ENCODE measurements at regions not wholly inside any gene's neighbourhood (a gene's known extent, or its start where the extent isn't known, plus 50 kb on each side); places are given as distances from the start of the nearest gene placed in this dataset.

GRCh38 chr20:19098806-19099578 lies 113.5 kb upstream of the SLC24A3 start:
- no peak overlapping the region for H2BK5ac ChIP-seq (ENCODE audit: low read length)
- no peak overlapping the region for H3K18ac ChIP-seq (ENCODE audit: low read length)
- H4K8ac ChIP-seq (ENCODE audit: low read depth, low read length), result no peak overlapping the region
- H2BK15ac ChIP-seq (replicated peaks; ENCODE audit: low read depth), result no peak overlapping the region
- no peak overlapping the region for H3K27ac ChIP-seq (ENCODE audit: low read depth, low read length)
- H3K4ac ChIP-seq (ENCODE audit: low read depth, low read length), result no peak overlapping the region
- no peak overlapping the region for H4K5ac ChIP-seq (ENCODE audit: low read length)
- no peak overlapping the region for H3K56ac ChIP-seq (ENCODE audit: low read length)
- H3K4me2 ChIP-seq (ENCODE audit: low read length), result no peak overlapping the region
- no peaks in the 10 kb centered on the region for H3K79me1 ChIP-seq (ENCODE audit: low read length)
- WGBS (ENCODE audit: extremely low coverage, insufficient coverage, low lambda C conversion rate), result no CpG with 5 or more reads among the region's 8 CpGs
- peaks cover 2% of the 10 kb centered on the region for H3K4me1 ChIP-seq (ENCODE audit: control insufficient read depth, low read depth, low read length)
- peaks cover 2% of the 10 kb centered on the region for H3K36me3 ChIP-seq (ENCODE audit: control insufficient read depth, insufficient read depth, low read length)
- no peak overlapping the region for H3K23ac ChIP-seq (ENCODE audit: low read length)
- DNase-seq, result no peak
- no peak overlapping the region for H2AK5ac ChIP-seq (ENCODE audit: low read length)
- no peak overlapping the region for H3K9ac ChIP-seq (ENCODE audit: low read length)
- H3K27me3 ChIP-seq (ENCODE audit: insufficient read depth, low read length, poor library complexity), result no peaks in the 10 kb centered on the region
- no peaks in the 10 kb centered on the region for H3K79me2 ChIP-seq (ENCODE audit: control insufficient read depth, insufficient read depth, low read length)
- H2BK120ac ChIP-seq (ENCODE audit: low read depth, low read length), result no peak overlapping the region
- no peak overlapping the region for H3K4me3 ChIP-seq (ENCODE audit: low read length)

DNA sequence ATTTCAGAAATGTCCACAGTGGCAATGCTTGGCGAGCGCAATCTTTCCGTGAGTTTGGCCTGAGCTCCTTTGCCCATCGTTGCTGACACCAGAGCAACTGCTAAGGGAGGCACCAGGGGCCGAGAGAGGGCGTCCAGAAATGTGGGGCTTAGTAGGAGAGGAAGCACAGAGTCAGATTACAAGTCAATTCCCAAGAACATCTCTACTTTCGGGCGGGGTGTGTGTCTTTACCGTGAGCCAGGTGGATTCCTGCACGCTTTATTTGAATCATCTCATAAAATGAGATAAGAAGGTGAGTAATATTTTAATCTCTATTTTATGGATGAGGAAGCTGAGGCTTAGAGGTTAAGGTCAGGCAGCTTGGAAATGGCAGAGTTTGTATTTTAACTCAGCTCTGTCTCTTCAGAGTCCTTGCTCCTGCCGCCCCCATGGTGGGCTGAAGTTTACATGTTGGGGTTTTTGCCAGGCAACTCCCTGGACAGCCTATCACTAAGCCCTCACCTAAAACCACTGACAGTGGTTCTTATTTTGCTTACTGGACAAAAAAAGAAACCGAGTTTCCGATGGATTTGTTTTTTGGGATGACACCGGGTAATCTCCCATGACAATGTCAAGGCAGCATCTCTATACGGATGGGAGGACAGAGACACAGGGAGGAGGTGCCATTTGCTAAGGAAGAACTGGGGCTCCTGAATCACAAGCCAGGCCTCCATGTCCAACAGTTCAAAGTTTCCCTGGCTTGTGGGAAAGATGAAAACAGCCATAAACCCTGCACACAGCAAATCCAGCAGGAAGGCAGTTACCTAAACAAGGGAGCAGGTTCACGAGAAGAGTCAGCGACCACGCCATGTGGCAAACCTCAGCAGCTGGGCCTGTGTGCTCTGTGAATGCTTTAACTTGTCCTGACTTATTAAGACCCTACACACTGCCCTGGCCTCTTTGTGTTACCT lies 112.6 kb upstream of the SLC24A3 start:
- no peak overlapping the region for H3K18ac ChIP-seq (ENCODE audit: low read length)
- H3K79me1 ChIP-seq (ENCODE audit: low read length), result no peaks in the 10 kb centered on the region
- H3K4me3 ChIP-seq (ENCODE audit: low read length), result no peak overlapping the region
- H2BK120ac ChIP-seq (ENCODE audit: low read depth, low read length), result no peak overlapping the region
- no peaks in the 10 kb centered on the region for H3K79me2 ChIP-seq (ENCODE audit: control insufficient read depth, insufficient read depth, low read length)
- no peak overlapping the region for H4K8ac ChIP-seq (ENCODE audit: low read depth, low read length)
- H3K36me3 ChIP-seq (ENCODE audit: control insufficient read depth, insufficient read depth, low read length), result peaks cover 2% of the 10 kb centered on the region
- WGBS (ENCODE audit: extremely low coverage, insufficient coverage, low lambda C conversion rate), result no CpG with 5 or more reads among the region's 18 CpGs
- H4K5ac ChIP-seq (ENCODE audit: low read length), result no peak overlapping the region
- no peak overlapping the region for H3K4me2 ChIP-seq (ENCODE audit: low read length)
- H3K27me3 ChIP-seq (ENCODE audit: insufficient read depth, low read length, poor library complexity), result no peaks in the 10 kb centered on the region
- H3K27ac ChIP-seq (ENCODE audit: low read depth, low read length), result no peak overlapping the region
- no peak overlapping the region for H3K4ac ChIP-seq (ENCODE audit: low read depth, low read length)
- H2AK5ac ChIP-seq (ENCODE audit: low read length), result no peak overlapping the region
- H3K23ac ChIP-seq (ENCODE audit: low read length), result no peak overlapping the region
- no peak overlapping the region for H3K9ac ChIP-seq (ENCODE audit: low read length)
- no peak overlapping the region for H3K56ac ChIP-seq (ENCODE audit: low read length)
- no peak for DNase-seq
- no peak overlapping the region for H2BK5ac ChIP-seq (ENCODE audit: low read length)
- H3K4me1 ChIP-seq (ENCODE audit: control insufficient read depth, low read depth, low read length), result peaks cover 2% of the 10 kb centered on the region
- no peak overlapping the region for H2BK15ac ChIP-seq (replicated peaks; ENCODE audit: low read depth)

DNA sequence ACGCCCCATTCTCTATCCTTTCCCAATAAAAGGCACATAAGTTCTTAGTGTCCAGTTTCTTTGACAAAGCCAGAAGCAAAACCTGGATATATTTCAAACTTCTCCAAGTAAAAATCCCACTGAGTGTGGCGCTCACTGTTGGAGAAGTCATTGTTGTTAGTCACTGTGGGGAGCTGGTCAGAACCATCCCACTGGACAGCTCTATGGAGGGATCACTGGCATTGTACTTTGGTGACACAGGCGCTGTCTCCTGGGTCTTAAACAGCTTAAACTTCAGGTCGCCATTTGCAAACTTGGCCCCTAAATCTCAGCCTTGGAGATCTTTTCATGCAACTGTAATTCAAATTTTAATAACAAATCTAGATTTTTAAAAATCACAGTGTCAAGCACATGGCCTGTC lies 111.5 kb upstream of the SLC24A3 start:
- DNase-seq, result no peak
- Histone ChIP-seq H3K27ac (ENCODE audit: low read depth, low read length) (no peak overlapping the region), H3K9ac (ENCODE audit: low read length) (no peak overlapping the region), H3K23ac (ENCODE audit: low read length) (no peak overlapping the region), H4K8ac (ENCODE audit: low read depth, low read length) (no peak overlapping the region), H2AK5ac (ENCODE audit: low read length) (no peak overlapping the region), H2BK15ac (replicated peaks; ENCODE audit: low read depth) (no peak overlapping the region), H3K27me3 (ENCODE audit: insufficient read depth, low read length, poor library complexity) (no peaks in the 10 kb centered on the region), H3K56ac (ENCODE audit: low read length) (no peak overlapping the region), H2BK5ac (ENCODE audit: low read length) (no peak overlapping the region), H3K4me2 (ENCODE audit: low read length) (no peak overlapping the region), H3K79me2 (ENCODE audit: control insufficient read depth, insufficient read depth, low read length) (no peaks in the 10 kb centered on the region), H3K79me1 (ENCODE audit: low read length) (no peaks in the 10 kb centered on the region), H3K4me3 (ENCODE audit: low read length) (no peak overlapping the region), H3K4me1 (ENCODE audit: control insufficient read depth, low read depth, low read length) (peaks cover under 1% of the 10 kb centered on the region), H3K36me3 (ENCODE audit: control insufficient read depth, insufficient read depth, low read length) (peaks cover 2% of the 10 kb centered on the region), H3K18ac (ENCODE audit: low read length) (no peak overlapping the region), H3K4ac (ENCODE audit: low read depth, low read length) (no peak overlapping the region), H4K5ac (ENCODE audit: low read length) (no peak overlapping the region), H2BK120ac (ENCODE audit: low read depth, low read length) (no peak overlapping the region)
- WGBS (ENCODE audit: extremely low coverage, insufficient coverage, low lambda C conversion rate), result no CpG with 5 or more reads among the region's 4 CpGs

GRCh38 chr20:19104186-19104585 lies 108.3 kb upstream of the SLC24A3 start:
- Histone ChIP-seq H2AK5ac (ENCODE audit: low read length) (no peak overlapping the region), H3K79me2 (ENCODE audit: control insufficient read depth, insufficient read depth, low read length) (no peaks in the 10 kb centered on the region), H3K56ac (ENCODE audit: low read length) (no peak overlapping the region), H3K27ac (ENCODE audit: low read depth, low read length) (no peak overlapping the region), H2BK15ac (replicated peaks; ENCODE audit: low read depth) (no peak overlapping the region), H3K23ac (ENCODE audit: low read length) (no peak overlapping the region), H2BK5ac (ENCODE audit: low read length) (no peak overlapping the region), H4K5ac (ENCODE audit: low read length) (no peak overlapping the region), H3K79me1 (ENCODE audit: low read length) (no peaks in the 10 kb centered on the region), H3K4ac (ENCODE audit: low read depth, low read length) (no peak overlapping the region), H3K27me3 (ENCODE audit: insufficient read depth, low read length, poor library complexity) (no peaks in the 10 kb centered on the region), H3K36me3 (ENCODE audit: control insufficient read depth, insufficient read depth, low read length) (no peaks in the 10 kb centered on the region), H3K4me1 (ENCODE audit: control insufficient read depth, low read depth, low read length) (no peaks in the 10 kb centered on the region), H3K9ac (ENCODE audit: low read length) (no peak overlapping the region), H3K4me3 (ENCODE audit: low read length) (no peak overlapping the region), H3K4me2 (ENCODE audit: low read length) (no peak overlapping the region), H4K8ac (ENCODE audit: low read depth, low read length) (no peak overlapping the region), H2BK120ac (ENCODE audit: low read depth, low read length) (no peak overlapping the region), H3K18ac (ENCODE audit: low read length) (no peak overlapping the region)
- no peak for DNase-seq
- WGBS (ENCODE audit: extremely low coverage, insufficient coverage, low lambda C conversion rate), result no CpG with 5 or more reads among the region's 4 CpGs

DNA sequence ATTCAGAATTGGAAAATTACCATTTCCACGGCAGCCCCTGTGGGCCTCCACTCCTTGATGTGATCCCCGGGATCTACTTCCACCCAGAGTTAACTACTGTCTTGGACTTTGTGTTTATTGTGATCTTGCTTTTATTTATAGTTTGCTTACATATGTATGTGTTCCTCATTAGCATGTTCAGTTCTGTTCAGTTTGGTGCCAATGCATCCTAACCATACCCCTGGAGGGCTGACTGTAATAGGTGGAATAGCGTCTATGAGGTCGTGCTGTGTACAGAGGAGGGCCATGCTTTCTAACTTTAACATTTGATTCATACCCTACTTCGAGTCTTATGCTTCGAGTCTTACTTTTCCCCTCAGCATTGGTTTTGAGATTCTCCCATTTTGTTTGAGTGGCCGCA lies 104.3 kb upstream of the SLC24A3 start:
- no peak for DNase-seq
- Histone ChIP-seq H2BK120ac (ENCODE audit: low read depth, low read length) (no peak overlapping the region), H3K4me2 (ENCODE audit: low read length) (no peak overlapping the region), H3K79me2 (ENCODE audit: control insufficient read depth, insufficient read depth, low read length) (no peaks in the 10 kb centered on the region), H3K23ac (ENCODE audit: low read length) (no peak overlapping the region), H3K4me3 (ENCODE audit: low read length) (no peak overlapping the region), H3K27ac (ENCODE audit: low read depth, low read length) (no peak overlapping the region), H3K27me3 (ENCODE audit: insufficient read depth, low read length, poor library complexity) (no peaks in the 10 kb centered on the region), H3K56ac (ENCODE audit: low read length) (no peak overlapping the region), H3K18ac (ENCODE audit: low read length) (no peak overlapping the region), H2BK5ac (ENCODE audit: low read length) (no peak overlapping the region), H3K79me1 (ENCODE audit: low read length) (no peaks in the 10 kb centered on the region), H4K8ac (ENCODE audit: low read depth, low read length) (no peak overlapping the region), H3K4ac (ENCODE audit: low read depth, low read length) (no peak overlapping the region), H3K9ac (ENCODE audit: low read length) (no peak overlapping the region), H2AK5ac (ENCODE audit: low read length) (no peak overlapping the region), H4K5ac (ENCODE audit: low read length) (no peak overlapping the region), H3K4me1 (ENCODE audit: control insufficient read depth, low read depth, low read length) (no peaks in the 10 kb centered on the region), H2BK15ac (replicated peaks; ENCODE audit: low read depth) (no peak overlapping the region), H3K36me3 (ENCODE audit: control insufficient read depth, insufficient read depth, low read length) (no peaks in the 10 kb centered on the region)
- WGBS (ENCODE audit: extremely low coverage, insufficient coverage, low lambda C conversion rate), result no CpG with 5 or more reads among the region's 7 CpGs

All from mesendoderm (in vitro differentiated cells).